GM13976 (cell line): ENCODE measurements at regions not wholly inside any gene's neighbourhood (a gene's known extent, or its start where the extent isn't known, plus 50 kb on each side); places are given as distances from the start of the nearest gene placed in this dataset.

ENCODE experiments used
- DNase-seq: peaks from one replicate; pipeline ENCODE4 v3.0.0; 2012; ENCODE audit warnings: low spot score
- in situ Hi-C: fragments of 300-500 bp; cut with MboI; formaldehyde crosslinking; loops from one replicate; pipeline ENCODE4 v1.12.0; 2022; ENCODE audit warnings: low sequenced_read_pairs, mixed read lengths, inconsistent platforms; ENCODE audit not compliant: unreplicated experiment
- TF ChIP-seq, protein P1 (sequence below): IDR thresholded peaks from 2 replicates; pipeline ENCODE4 v1.5.1; 2012; ENCODE audit warnings: borderline replicate concordance, mild to moderate bottlenecking; ENCODE audit not compliant: insufficient read depth; ENCODE audit errors: extremely low read depth, missing control alignments, control extremely low read depth

DNA sequence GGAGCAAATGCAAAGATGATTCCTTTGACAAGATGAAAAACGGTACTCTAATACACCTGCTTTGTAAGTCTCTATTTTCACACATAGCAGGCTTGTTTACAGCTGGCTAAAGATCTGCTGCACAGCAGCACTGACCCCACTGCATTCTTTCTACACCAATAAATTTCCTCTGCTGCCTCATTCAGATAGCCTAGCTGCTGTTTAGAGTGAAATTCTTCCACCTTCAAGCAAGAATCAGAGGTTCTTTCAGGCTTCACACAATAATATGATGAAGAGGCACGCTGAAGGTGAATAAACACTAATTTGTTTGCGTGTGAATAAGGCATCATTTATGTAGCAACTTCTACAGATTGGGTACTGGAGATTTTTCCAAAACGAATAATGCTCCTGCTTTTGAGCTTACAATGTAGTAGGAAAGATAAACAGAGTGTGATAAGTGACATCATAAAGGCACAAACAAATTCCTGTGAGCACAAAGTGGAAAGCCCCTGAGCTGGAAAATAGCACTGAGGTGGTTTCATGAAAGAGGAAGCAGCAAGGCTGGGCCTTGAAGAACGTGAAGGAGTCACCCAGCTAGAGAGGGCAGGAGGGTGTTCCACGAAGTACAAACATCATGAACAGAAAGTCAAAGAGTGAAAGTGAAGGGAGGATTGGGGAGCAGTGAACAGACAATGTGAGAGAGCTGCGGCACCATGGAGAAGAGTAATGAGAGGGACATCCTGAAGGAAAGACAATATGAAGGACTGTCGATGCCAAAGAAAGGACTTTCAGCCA lies 543.4 kb downstream of the CD83 start:
- peak; percentile 29 for DNase-seq
- in situ Hi-C loops: no loop called here
- TF ChIP-seq, protein P1, sequence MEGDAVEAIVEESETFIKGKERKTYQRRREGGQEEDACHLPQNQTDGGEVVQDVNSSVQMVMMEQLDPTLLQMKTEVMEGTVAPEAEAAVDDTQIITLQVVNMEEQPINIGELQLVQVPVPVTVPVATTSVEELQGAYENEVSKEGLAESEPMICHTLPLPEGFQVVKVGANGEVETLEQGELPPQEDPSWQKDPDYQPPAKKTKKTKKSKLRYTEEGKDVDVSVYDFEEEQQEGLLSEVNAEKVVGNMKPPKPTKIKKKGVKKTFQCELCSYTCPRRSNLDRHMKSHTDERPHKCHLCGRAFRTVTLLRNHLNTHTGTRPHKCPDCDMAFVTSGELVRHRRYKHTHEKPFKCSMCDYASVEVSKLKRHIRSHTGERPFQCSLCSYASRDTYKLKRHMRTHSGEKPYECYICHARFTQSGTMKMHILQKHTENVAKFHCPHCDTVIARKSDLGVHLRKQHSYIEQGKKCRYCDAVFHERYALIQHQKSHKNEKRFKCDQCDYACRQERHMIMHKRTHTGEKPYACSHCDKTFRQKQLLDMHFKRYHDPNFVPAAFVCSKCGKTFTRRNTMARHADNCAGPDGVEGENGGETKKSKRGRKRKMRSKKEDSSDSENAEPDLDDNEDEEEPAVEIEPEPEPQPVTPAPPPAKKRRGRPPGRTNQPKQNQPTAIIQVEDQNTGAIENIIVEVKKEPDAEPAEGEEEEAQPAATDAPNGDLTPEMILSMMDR: no peak

DNA sequence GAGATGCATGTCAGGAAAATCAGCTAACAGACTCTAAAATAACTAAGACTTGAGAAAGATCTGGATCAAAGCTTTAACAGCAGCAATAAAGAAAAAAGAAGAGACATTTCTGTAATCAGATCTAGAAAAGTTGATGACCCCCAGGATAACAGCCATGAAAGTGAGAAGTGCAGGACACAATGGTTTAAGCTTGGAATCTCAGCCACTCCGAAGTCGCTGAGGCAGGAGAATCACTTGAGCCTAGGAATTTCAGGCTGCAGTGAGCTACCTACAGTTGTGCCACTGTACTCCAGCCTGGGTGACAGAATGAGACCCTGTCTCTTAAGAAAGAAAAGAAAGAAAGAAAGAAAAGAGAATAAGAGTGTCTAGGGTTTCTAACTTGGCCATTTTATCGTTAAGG lies 544.1 kb downstream of the CD83 start:
- TF ChIP-seq, protein P1: no peak
- DNase-seq: no peak
- in situ Hi-C loops: no loop called here

DNA sequence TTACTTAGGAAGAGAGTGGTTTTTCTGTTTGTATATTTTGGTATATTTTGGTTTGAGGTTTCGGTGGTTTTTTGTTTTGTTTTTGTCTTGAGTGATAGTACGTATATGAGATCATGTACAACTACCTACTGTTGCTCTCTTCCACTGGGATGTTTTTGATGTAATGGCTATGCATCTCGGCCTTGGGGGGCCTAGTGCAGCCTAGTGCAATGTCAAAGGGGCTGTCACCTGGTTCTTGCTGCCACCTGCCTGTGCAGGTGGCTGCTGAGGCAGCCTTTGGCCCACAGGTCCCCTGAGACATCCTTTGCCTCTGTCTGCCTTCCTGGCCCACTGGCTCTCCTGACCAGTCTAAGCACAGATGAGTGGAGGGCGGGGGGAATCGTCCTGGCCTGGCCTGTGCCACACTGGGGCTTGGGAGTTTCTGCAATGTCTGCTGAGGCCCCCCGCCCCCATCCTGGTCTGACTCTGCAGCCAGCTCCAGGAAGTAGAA lies 546.6 kb downstream of the CD83 start:
- peak; percentile 50 for DNase-seq
- in situ Hi-C loops: no loop called here

DNA sequence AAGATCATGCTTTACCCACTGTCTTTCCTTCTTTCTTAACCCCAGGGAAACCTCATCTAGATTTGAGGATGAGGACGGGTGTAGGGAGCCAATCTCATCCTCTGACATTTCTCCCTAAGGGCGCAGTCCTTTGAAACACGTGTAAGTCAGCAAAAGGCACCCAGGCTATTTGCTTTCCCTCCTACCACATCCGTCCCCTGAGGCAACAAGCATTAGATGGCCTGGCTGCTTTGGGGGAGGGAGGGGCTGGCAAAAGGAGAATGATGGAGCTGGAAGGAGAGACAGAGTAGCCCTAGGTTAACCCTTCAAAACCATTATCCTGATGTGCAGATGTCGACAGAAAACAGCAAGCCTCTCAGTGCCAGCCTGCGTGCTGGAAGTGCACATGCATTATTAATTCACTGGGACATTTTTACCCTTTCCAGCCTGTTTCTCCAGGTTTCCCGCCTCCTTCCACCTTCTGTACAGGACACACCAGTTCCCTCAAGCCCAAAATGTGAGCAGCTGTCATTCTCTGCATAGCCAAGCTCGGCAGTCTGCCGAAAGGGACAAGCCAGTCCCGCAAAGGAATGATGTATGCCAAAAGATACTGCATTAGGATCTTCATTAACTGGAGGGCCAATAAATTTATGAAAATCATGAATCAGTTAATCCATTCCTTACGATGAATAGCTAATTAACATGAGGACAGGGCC lies 547.2 kb downstream of the CD83 start:
- in situ Hi-C loops: no loop called here
- DNase-seq: no peak
- TF ChIP-seq, protein P1: no peak

More for the DNA sequence above, 546.6 kb downstream of the CD83 start:
- TF ChIP-seq, protein P1: no peak

DNA sequence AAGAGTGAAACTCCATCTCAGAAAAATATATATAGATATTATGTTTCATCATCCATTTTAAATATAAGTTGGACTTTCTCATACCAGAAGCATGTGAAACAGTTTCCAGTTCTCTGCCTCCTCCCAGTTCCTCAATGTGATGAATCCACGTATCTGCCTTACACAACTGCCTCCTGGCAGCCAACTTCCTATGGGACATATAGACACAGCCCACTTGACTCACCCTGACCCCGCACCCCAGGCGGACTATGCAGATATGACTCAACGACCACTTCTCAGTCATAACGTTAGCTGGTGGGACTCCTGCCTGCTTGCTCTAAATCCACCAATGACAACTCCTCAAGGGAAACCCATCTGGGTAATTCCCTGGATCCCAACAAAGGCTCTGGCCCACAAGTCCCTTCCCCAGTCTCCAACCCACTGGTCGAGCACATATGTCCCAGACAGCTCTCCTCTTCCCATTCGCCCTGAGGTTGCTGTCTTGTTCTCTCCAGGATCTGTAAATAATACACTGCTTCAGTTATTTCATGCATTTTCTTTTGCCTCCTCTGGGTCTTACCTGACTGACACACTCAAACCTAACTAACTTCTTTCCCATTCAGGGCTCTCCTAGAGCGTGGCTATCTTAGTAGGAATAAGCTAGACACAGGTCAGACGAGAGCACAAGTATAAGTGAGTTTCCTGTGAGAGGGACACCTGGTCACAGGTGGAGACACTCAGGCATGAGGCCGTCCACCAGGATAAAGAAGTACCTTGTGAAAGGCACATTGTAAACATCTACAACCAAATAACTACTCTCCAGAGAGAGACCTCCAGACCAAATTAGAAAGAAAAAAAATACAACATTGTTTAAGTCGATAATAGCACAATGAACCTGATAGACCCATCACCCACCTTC lies 548.5 kb downstream of the CD83 start:
- TF ChIP-seq, protein P1: no peak
- in situ Hi-C loops: no loop called here
- DNase-seq: peak; percentile 26

DNA sequence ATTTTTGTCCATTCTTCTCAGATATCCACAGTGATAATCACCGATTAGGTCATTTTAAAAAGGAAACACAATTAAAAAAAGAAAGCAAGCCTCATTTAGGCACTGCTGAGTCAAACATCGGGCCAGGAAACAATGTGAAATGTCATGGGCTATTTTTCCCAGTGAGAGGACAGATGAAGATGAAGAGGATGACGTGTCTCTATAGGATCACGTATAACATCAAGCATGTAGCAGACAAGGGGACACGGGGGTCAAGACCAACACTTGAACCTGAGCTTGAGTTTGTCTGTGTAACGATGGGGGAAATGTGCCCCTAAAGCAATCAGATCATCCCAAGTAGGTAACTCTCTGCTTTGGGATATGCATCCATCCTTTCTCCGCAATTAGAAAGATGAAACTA lies 553.2 kb downstream of the CD83 start:
- TF ChIP-seq, protein P1: no peak
- in situ Hi-C loops: no loop called here
- DNase-seq: no peak
